ENCODE measurements at regions not wholly inside any gene's neighbourhood (a gene's known extent, or its start where the extent isn't known, plus 50 kb on each side); places are given as distances from the start of the nearest gene placed in this dataset.
"Not testable (repeated sequence)": the region's sequence is repeated elsewhere in the genome, so short reads cannot be mapped to it uniquely, and the experiment has no call there.

GRCh38 chr6:134446218-134446848 is 128.4 kb upstream of the SGK1 start:
- peak; percentile 71 for DNase-seq

DNA sequence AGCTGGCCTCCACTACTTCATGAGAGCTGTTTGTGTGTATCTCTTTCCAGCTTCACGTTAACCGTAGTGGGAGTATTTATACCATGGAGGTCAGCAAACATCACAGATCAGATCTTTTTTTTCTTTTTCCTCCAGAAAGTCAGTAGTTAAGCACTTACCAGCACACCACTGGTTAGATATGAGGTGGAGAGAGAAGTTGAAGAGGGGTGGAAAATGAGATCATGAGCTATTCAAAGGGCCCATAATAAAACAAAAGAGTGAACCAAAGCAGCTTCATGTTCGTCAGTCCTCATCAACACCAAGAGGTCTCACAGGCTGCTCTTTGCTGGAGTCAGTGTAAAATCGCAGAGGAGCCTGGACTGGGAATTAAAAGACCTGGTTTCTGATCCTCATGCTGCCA is 125.1 kb upstream of the SGK1 start:
- no peak for DNase-seq

DNA sequence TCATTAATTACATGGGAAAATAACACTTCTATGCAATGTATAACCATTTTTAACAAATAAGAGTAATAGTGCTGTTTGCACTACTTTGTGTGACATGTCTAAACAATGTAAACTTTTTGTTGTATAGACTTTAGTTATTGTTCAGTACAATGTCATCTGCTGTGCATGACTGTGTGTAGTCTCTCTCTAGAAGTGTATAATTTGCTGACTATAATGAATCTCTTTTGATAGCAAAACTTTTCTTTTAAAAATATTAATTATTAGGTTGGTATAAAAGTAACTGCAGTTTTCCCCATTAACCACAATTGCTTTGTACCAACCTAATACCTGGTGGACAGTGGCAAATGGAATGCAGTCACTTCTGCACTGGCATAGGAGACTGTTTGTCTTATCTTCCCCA is 124.2 kb upstream of the SGK1 start:
- no peak for DNase-seq

GRCh38 chr6:134438837-134439236 is 120.9 kb upstream of the SGK1 start:
- no peak for DNase-seq

DNA sequence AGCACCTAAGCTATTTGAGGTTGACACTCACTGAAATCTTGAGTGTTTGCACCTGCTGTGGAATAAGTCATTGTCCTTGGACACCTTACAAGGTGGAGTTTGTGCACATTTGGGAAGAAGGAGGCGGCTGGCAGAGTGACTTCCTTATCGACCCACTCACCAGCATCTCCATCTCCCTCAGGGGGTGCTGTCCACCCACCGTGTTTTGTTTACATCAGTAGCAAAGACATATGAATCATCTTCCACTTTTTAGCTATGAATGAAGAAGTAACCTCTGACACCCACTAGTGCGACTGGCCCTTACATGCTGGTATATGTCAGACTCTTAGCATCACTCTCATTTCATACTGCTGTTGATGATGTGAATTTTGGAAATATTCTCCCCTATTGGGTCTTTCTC is 119.5 kb upstream of the SGK1 start:
- DNase-seq = no peak

- DNase-seq = no peak
These were observed 119.0 kb upstream of the SGK1 start for GRCh38 chr6:134436950-134437349.

GRCh38 chr6:134436281-134436815 is 118.4 kb upstream of the SGK1 start:
- DNase-seq = peak; percentile 17

DNA sequence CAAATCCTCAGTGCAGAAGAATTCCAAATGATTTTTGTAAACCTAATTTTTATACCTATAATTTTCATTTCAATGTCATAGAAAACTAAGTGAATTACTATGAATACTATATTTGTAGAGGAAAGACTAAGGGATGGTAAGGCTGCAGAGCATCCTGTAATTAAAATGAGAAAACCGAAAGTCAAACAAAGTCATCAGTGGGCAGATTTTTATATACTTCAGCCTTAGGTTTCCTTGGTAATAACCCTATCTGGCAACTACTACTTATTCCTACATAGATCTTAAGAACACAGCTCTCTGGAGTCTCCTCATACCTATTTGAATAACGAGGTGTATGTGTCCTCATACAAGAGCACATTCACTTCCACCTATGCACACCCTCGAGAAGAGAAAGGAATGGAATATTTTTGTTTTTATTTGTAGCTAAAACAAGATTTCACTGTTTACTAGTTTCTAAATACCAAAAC is 117.9 kb upstream of the SGK1 start:
- DNase-seq = no peak

GRCh38 chr6:134434019-134434942 is 116.4 kb upstream of the SGK1 start:
- no peak for DNase-seq

DNA sequence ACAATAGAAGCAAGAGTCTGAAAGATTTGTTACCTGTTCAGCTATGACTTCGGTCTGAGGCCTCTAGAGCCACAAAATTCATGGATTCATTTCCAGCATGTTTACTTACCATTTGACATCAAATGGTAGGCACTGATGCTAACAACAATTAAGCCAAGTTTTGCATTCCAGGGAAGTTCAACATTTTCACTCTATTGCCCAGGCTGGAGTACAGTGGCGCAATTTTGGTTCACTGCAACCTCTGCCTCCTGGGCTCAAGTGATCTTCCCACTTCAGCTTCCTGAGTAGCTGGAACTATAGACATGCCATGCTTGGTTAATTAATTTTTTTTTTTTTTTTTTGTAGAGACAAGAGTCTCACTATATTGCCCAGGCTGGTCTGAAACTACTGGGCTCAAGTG is 114.1 kb upstream of the SGK1 start:
- DNase-seq = no peak

- no peak for DNase-seq
These were observed 113.5 kb upstream of the SGK1 start for GRCh38 chr6:134431421-134431859.

- DNase-seq = no peak
These were observed 112.0 kb upstream of the SGK1 start for GRCh38 chr6:134429861-134430380.

GRCh38 chr6:134427721-134428120 is 109.8 kb upstream of the SGK1 start:
- no peak for DNase-seq

- no peak for DNase-seq
These were observed 108.7 kb upstream of the SGK1 start for GRCh38 chr6:134426623-134427022.

DNA sequence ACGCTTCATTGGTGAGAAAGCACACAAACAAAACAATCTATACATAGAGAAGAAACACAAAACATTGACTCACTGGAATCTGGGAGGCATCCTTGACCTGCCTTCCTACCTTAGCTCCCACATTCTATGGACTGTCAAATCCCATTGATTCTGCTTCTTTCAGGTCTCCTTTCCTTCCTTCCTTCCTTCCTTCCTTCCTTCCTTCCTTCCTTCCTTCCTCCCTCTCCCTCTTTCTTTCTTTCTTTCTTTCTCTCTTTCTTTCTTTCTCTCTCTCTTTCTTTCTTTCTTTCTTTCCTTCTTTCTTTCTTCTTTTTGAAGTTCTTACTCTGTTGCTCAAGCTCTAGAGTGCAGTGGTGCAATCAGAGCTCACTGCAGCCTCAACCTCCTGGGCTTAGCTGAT is 108.0 kb upstream of the SGK1 start:
- DNase-seq = not testable (repeated sequence)

DNA sequence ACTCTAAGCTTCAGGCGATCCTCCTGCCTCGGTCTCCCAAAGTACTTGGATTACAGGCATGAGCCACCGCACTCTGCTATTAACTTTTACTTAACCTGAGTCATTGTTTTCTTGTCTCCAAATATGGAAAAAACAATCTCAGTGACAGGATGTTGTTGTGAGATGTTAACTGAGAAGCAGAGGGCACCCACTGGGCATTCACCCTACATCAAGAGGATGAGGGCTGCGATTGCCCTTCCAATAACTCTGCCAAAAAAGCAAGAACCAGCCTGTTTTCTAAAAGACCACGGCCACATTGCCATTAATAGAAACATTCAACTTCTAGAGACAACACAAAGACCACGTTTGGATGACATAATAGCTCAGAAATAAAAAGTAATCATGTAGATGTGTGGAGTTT is 107.6 kb upstream of the SGK1 start:
- peak; percentile 27 for DNase-seq

GRCh38 chr6:134424798-134425170 is 106.9 kb upstream of the SGK1 start:
- no peak for DNase-seq

DNA sequence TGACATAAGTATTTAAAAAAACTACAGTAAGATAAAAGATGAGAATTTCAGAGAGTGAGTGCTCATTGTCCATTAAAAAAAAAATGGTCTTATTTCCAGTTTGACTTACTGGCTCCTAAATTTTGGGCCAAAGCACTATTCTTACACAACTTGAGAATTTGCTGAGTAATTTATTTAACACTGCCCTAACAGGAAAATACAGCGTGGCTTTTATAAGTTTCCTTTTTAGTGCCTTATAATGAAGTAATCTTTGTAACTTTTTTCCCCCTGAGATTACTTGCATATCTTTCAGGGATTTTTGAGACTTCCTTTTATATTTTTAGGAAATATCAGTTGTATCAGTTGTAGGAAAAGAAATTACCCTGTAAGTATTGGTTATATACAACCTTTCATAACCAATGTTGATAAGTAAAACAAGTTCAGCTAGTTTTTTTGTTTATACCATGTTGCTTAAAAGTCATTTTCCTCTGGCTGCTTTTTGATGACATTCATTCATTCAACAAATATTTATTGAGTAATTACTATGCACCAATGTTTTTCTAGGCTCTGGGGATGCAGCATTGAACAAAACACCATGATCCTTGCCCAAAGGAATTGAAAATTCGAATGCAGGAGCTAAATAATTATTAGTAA is 106.4 kb upstream of the SGK1 start:
- no peak for DNase-seq

DNA sequence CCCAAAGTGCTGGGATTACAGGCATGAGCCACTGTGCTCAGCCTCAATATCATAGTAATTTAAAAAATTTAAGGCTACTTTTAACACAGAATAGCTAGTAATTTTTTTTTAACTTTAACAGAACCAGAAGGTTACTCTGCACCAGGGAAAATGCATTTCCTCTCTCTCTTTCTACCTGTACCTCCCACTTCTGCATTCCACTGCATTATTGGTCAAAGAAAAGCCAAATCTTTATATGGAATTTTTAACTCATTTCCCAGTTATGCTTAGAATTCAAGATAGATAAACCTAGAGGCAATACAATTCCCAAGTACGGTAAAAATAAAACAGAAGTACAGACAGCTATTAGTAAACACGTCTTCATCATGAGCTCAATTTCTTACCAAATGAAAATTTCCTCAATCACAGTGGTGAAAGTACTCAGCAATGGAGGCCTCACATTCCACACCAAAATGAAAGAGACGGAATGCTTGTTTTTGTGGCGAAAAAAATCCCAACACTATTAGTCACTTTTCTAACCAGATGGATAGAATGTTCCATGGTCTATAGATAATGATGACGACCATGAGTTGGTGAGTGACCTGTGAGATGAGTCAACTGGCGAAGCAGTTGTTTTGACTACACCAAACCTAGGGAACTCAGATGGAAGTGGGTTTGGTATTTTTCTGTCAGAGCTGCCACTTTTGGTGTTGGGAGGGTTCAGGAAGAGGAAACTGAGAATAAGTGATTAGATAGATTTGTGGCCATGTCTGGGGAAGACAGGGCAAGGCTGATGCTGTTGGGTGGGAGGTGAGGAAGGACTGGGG is 104.7 kb upstream of the SGK1 start:
- no peak for DNase-seq

- DNase-seq = no peak
These were observed 103.6 kb upstream of the SGK1 start for GRCh38 chr6:134421501-134421900.

DNA sequence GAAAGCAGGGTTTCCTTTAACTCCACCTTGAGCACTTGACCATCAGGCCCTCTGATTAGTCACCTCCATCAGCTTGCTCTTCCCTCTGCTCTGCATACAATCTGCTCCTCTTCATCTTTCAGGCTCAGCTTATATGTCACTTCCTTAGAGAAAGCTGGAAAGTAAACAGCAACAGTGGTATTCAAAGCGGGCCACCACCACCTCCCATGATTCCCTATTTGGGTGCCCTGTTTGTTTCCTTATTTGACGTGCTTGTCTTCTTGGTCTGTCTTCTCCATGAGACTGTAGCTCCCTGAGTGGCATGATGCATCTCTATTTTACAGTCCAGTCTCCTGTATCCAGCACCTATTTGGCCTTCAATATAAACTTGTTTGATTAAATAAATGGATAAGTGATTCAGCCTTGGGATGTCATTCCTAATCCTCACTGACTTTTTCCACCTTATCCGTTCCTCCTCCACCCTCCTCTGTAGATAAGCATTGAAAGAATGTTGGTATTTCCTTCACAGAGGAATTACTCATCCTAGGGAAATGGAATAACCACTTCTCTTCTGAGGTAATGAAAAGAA is 102.8 kb upstream of the SGK1 start:
- no peak for DNase-seq

GRCh38 chr6:134419716-134420115 is 101.8 kb upstream of the SGK1 start:
- DNase-seq = no peak
